ENCODE measurements at regions not wholly inside any gene's neighbourhood (a gene's known extent, or its start where the extent isn't known, plus 50 kb on each side); places are given as distances from the start of the nearest gene placed in this dataset.
"Not testable (repeated sequence)": the region's sequence is repeated elsewhere in the genome, so short reads cannot be mapped to it uniquely, and the experiment has no call there.

DNA sequence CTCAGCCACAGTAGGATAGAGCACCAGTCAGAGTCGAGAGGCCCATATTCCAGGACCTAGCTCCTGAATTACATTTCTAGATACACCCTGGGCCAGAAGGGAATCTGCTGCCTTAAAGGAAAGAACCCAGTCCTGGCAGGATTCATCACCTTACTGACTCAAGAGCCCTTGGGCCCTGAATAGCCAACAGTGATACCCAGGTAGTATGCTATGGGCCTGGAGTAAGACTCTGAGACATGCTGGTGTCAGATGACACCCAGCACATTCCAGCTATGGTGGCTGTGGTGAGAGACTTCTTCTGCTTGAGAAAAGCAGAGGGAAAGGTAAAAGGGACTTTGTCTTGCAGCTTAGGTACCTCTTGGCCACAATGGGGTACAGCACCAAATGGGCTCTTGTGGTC is 192.5 kb downstream of the MSX2 start:
- H3K4me2 ChIP-seq; H3F3A ChIP-seq (replicated peaks; ENCODE audit: insufficient read depth); H3K9ac ChIP-seq; H3K27ac ChIP-seq (ENCODE audit: low read depth in 2 of 2, low read length in 1 of 2); H4K20me1 ChIP-seq (ENCODE audit: insufficient read depth); H3K27me3 ChIP-seq (ENCODE audit: insufficient read depth); H3K79me2 ChIP-seq (ENCODE audit: insufficient read depth); H3K4me3 ChIP-seq (ENCODE audit: low read depth in 2 of 2, low read length in 1 of 2); POLR2A ChIA-PET; H3K36me3 ChIP-seq (replicated peaks in 1 of 2; ENCODE audit: control insufficient read depth in 1 of 2, insufficient read depth in 2 of 2, low read length in 1 of 2); H3K9me2 ChIP-seq; H3K4me1 ChIP-seq (ENCODE audit: control insufficient read depth in 1 of 2, insufficient read depth in 2 of 2, low read depth in 1 of 2, low read length in 1 of 2); DNase-seq; H3K9me3 ChIP-seq; H2AFZ ChIP-seq (ENCODE audit: low read depth): not testable (repeated sequence)
- CTCF ChIA-PET = interaction anchor here (1.1 to 1.4 kb wide), 2 partner anchors 20 to 527 kb away, joined by 3 to 5 read pairs; partner anchors contain the start of gene DRD1
- 40% methylated on average over 1 of the region's 1 CpG for WGBS (ENCODE audit: low lambda C conversion rate)

DNA sequence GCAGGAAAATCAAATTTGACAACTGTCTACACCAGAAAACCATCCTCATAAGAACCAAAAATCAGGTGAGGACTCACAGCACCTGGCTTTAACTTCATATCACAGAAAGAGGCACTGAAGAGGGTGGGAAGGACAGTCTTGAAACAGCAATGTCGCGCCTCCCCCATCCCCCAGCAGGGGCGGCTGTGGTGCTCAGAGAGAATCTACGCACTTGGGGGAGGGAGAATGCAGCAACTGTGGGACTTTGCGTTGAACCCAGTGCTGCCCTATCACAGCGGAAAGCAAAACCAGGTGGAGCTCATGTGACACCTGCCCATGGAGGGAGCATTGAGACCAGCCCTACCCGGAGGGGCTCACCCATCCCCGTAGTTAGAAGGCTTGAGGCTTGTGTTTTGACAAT is 191.8 kb downstream of the MSX2 start:
- no peaks in the 10 kb centered on the region for H3K4me1 ChIP-seq (ENCODE audit: control insufficient read depth in 1 of 2, insufficient read depth in 2 of 2, low read depth in 1 of 2, low read length in 1 of 2)
- H3K27ac ChIP-seq (ENCODE audit: low read depth in 2 of 2, low read length in 1 of 2) = no peak overlapping the region
- no peak overlapping the region for H3K4me2 ChIP-seq
- CTCF ChIA-PET = interaction anchor here (1.4 kb wide), 1 partner anchor 20 kb away, joined by 5 read pairs; no protein-coding TSS in a partner anchor
- H3K9me3 ChIP-seq = no peaks in the 10 kb centered on the region
- TF ChIP-seq NRF1 (IDR thresholded peaks at IDR 0.05; ENCODE audit: low read depth, low read length) (no peak), USF2 (IDR thresholded peaks at IDR 0.05; ENCODE audit: borderline replicate concordance, low read depth, low read length) (no peak), SMC3 (IDR thresholded peaks at IDR 0.05; ENCODE audit: low read depth, low read length) (no peak), FOSL2 (IDR thresholded peaks at IDR 0.05; ENCODE audit: borderline replicate concordance, low read depth) (no peak), TCF12 (IDR thresholded peaks at IDR 0.05) (no peak), TAF1 (IDR thresholded peaks at IDR 0.05; ENCODE audit: borderline replicate concordance, low read depth, low read length) (no peak), EZH2phosphoT487 (IDR thresholded peaks at IDR 0.05; ENCODE audit: borderline replicate concordance, low read depth) (no peak), GATA2 (CRISPR knock-in tag; IDR thresholded peaks at IDR 0.05) (no peak), JUND (IDR thresholded peaks at IDR 0.05) (no peak), PBX3 (IDR thresholded peaks at IDR 0.05) (no peak), REST (IDR thresholded peaks at IDR 0.05; ENCODE audit: low read depth, low read length) (no peak), CHD2 (IDR thresholded peaks at IDR 0.05; ENCODE audit: low read length, partially characterized antibody) (no peak), MXI1 (IDR thresholded peaks at IDR 0.05; ENCODE audit: low read depth, low read length) (no peak), MEF2A (IDR thresholded peaks at IDR 0.05; ENCODE audit: borderline replicate concordance, low read depth) (no peak), RCOR1 (IDR thresholded peaks at IDR 0.05; ENCODE audit: low read length) (no peak), NFIC (IDR thresholded peaks at IDR 0.05; ENCODE audit: borderline replicate concordance) (no peak), USF1 (IDR thresholded peaks at IDR 0.05; ENCODE audit: borderline replicate concordance, low read depth) (no peak)
- TF ChIP-seq, protein P1, sequence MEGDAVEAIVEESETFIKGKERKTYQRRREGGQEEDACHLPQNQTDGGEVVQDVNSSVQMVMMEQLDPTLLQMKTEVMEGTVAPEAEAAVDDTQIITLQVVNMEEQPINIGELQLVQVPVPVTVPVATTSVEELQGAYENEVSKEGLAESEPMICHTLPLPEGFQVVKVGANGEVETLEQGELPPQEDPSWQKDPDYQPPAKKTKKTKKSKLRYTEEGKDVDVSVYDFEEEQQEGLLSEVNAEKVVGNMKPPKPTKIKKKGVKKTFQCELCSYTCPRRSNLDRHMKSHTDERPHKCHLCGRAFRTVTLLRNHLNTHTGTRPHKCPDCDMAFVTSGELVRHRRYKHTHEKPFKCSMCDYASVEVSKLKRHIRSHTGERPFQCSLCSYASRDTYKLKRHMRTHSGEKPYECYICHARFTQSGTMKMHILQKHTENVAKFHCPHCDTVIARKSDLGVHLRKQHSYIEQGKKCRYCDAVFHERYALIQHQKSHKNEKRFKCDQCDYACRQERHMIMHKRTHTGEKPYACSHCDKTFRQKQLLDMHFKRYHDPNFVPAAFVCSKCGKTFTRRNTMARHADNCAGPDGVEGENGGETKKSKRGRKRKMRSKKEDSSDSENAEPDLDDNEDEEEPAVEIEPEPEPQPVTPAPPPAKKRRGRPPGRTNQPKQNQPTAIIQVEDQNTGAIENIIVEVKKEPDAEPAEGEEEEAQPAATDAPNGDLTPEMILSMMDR (IDR thresholded peaks at IDR 0.05) = no peak
- H4K20me1 ChIP-seq (ENCODE audit: insufficient read depth) = no peaks in the 10 kb centered on the region
- POLR2A ChIA-PET = no interaction called here
- H2AFZ ChIP-seq (ENCODE audit: low read depth) = no peak overlapping the region
- no peak for DNase-seq
- H3K27me3 ChIP-seq (ENCODE audit: insufficient read depth) = no peaks in the 10 kb centered on the region
- no peaks in the 10 kb centered on the region for H3K9me2 ChIP-seq
- H3F3A ChIP-seq (replicated peaks; ENCODE audit: insufficient read depth) = no peaks in the 10 kb centered on the region
- no peaks in the 10 kb centered on the region for H3K79me2 ChIP-seq (ENCODE audit: insufficient read depth)
- 80% methylated on average over 7 of the region's 8 CpGs for WGBS (ENCODE audit: low lambda C conversion rate)
- H3K4me3 ChIP-seq (ENCODE audit: low read depth in 2 of 2, low read length in 1 of 2) = no peak overlapping the region
- no peaks in the 10 kb centered on the region for H3K36me3 ChIP-seq (replicated peaks in 1 of 2; ENCODE audit: control insufficient read depth in 1 of 2, insufficient read depth in 2 of 2, low read length in 1 of 2)
- H3K9ac ChIP-seq = no peak overlapping the region

All from SK-N-SH (cell line).